T follicular helper cell (primary cell): ENCODE measurements at regions not wholly inside any gene's neighbourhood (a gene's known extent, or its start where the extent isn't known, plus 50 kb on each side); places are given as distances from the start of the nearest gene placed in this dataset.

Source experiments
- DNase-seq: peaks from one replicate; pipeline ENCODE4 v3.0.0-alpha.2; 2020; ENCODE audit warnings: low read depth

DNA sequence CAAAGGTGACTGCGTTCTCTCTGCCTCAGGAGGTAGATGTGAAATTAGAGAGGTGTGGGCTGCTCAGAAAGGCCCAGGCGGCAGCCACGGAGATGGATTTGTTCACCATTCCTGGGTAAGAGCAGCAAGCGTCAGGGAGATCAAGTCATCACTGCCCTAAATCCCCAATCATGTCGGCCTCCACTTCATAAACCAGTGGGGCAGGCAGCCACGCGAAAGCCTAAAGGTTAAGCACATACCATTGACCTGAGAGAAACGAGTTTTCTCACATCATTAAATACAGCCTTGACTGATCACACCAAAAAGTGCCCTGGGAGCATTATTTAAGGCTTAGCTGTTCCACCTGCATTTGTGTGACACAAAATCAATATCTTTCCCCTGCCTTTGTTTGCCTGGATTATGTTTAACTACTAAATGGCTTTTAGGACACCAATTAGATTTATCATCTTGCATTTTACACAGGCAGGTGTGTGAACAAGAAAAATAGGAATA is 50.7 kb upstream of the FOXB1 start:
- DNase-seq, result no peak

DNA sequence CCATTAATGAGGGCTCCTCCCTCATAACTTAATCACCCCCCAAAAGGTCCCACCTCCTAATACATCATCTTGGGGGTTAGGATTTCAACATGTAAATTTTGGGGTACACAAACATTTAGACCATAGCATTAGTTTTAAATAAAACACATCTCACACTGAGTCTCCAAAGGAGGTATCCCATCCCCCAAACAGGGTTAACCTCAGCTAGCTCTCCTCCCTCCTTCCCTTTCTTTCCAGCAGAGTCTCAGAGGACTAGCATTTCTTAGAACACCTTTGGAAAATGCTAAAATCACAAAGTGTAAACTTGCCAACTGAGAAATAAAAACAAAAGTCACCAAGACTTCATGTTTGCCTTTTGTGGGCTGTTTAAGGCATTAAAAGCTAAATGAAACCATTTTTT is 51.2 kb upstream of the FOXB1 start:
- no peak for DNase-seq

DNA sequence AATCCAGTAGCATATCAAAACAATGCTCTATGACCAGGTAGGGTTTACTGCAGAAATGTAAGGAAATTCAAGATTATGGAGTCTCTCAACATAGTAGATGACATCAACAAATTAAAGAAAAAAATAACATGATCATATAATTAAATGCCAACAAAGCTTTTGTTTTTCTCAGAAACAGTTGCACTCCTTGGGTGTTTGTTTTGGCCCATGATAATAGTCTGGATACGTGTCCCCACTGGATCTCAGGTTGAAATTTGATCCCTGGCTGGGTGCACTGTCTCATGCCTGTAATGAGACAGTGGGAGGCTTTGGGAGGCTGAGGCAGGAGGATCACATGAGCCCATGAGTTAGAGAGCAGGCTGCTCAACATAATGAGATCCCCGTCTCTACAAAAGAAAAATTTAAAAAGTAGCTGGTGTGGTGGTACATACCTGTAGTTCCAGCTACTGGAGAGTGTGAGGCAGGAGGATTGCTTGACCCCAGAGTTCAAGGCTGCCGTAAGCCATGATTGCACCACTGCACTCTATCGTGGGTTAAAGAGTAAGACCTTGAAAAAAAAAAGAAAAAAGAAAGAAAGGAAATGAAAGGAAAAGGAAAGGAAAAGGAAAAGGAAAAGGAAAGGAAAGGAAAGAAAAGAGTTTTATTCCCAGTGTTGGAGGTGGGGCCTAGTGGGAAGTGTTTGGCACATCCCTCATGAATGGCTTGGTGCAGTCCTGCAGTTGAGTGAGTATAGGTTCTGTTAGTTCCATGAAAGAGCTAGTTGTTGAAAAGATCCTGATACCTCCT is 53.3 kb upstream of the FOXB1 start:
- DNase-seq, result no peak

DNA sequence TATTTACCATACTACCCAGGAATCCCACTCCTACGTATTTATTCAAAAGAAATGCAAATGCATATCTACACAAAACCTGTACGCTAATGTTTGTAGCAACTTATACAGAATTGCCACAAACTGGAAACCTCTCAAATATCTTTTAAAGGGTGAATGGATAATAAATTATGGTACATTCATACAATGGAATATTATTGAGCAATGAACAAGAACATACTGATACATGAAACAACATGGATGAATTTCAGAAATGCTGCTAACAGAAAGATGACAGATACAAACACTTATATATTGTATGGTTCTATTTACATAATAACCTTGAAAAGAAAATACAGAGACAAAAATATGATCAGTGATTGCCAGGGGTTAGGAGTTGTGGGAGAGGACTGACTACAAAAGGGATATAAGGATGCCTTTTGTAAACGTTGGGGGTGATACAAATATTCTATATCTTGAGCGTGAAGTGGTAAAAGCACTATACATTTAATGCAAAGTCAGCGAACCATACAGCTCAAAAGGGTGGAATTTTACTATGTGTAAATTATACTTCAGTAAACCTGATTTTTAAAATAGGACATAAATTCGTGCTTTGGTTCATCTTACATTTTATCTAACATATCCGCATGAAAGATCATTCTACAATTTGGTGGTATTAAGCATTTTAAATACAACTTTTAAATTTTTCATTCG is 55.0 kb upstream of the FOXB1 start:
- DNase-seq, result no peak

DNA sequence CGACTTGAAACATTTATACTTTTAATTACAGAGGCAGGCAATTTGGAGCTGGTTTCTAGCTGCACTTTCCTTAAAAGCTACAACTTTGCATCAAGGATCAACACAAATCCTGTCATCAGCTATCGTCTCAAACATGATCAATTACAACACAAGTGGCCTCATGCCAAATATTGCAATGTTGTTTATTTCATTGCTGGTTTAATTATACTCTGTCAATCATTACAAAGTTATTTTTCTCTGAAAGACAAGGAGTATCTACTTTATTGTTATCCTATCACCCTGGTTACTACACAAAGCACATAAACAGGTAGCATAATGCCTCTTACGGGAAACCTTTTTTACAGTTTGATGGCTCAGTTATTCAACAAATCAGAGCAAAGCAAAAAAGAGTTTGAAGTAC is 58.0 kb upstream of the FOXB1 start:
- DNase-seq, result no peak

DNA sequence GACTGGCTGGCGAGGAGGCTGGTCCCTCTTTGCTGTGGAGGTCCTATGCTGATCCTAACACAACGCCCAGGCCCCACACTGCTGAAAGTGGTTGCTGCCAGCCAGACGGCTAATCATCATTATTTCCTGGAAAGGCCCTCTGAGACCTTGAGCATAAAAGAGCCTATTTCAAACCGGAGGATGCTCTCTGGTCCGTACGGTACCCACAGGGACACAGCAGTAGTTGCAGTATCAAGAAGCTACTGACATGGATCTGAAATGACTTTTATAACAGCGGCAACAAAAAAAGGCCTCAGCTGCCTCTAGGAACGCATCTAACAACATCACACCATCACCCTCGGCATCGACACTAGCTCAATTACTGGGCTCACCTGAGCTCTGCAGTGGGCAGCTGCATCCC is 59.1 kb upstream of the FOXB1 start:
- no peak for DNase-seq

DNA sequence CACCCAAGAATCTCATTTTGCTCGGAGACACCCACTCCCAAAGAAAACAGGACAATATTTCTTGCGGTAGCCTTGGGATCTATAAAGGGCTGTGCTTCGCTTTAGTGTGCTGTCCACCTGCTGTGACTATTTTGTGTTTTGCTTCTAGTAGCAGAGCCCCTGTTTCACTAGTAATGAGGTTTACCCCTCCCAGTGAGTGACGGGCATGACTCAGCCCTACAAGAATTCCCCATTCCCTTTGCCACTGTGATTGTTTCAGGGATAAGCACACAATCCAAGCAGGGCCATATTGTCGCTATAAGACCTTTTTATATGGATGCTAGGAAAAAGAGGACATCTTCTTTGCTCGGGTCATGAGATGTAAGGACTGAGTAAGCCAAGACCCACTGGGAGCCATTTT is 62.5 kb upstream of the FOXB1 start:
- no peak for DNase-seq

DNA sequence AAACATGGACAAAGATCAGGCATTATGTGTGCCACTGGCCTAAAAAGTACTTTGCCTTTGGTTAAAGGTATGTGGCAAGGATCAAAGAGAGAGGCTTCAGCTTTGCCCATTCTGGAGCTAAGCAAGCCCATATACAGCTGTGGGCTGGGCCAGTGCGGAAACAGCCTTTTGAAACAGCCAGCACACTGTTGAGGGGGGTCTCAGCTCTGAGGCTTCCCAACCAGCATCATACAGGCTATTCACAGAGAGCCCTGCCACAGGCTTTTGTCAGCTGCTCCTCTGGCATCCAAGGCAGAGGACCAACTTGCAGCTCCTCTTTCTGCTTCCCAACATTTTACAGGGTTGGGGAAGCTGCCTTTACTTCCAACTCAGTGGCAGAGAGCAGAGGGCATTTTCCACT is 63.2 kb upstream of the FOXB1 start:
- DNase-seq, result no peak

DNA sequence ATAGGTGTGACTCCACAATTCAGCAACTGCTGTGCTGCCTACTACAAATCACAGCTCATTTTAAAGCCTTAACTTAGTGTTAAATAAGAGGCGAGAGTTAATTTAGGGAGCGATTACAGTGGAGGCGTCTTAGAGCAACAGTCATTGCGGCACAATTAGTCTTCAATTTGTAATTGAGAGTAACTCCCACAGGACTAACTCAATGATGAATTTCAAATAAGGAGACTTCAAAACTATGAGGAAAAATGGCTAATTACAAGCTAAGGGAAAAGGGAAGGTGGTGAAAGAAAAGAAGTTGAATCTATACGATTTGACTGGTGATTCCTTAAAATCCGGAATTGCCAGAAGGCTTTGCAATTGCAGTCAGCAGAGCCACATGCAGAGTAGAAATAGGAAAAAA is 63.7 kb upstream of the FOXB1 start:
- no peak for DNase-seq

DNA sequence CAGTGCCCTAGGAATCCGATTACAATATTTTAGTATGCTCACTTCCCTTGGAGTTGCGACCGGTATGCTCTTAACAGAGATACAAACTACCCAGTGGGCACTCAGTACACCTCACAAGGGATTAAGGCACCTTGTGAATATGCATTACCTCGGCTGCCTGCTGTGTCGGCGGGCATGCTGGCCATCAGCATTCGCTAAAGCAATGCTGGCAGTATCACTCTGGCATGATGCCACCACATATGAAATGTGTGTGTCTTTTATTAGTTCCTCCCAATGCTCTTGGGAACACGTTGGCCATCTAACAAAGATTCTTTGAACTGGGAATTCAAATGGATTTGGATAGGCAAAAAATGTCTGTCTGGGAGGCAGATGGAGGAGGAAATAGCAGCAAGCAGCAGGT is 67.4 kb upstream of the FOXB1 start:
- DNase-seq, result no peak

DNA sequence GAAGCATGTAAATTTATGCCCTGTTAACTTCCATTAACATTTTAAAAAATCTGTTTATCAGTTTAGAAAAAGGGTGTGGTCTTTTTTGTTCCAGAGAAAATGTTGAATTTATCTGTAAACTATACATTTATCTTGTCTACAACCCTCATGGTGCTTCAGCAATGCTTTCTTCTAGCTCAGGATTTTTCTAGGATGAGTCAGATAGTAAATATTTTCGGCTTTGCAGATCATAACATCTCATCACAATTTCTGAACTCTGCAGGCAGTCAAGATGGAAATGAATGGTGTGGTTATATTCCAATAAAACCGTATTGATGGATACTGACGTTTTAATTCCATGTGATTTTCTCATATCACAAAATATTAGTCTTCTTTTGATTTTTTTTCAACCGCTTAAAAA is 70.5 kb upstream of the FOXB1 start:
- DNase-seq, result no peak

DNA sequence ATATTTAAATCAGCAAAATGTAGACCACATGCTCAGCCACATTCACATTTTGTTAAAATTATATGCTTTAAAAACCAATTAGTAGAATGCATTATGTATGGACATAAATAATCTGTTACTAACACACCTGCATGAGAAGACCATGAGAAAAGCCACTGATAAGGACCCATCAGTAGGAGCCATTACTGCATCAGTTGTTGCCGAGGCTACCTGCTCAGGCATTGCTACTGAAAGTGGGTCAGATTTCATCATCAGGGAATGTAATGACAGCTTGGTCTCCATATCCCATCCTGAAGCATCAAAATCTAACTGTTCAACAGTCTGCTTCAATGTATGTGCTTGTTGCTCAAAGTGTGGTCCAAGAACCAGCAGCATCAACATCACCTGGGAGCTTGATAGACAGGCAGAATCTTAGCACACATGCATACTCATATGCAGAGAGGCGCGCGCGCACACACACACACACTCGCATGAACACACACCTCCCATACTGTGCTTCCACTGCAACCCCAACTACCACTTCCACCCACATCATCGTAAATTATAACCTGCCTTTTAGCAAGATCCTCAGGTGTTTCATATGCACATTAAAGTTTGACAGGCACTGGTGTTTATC is 72.4 kb upstream of the FOXB1 start:
- DNase-seq, result no peak

DNA sequence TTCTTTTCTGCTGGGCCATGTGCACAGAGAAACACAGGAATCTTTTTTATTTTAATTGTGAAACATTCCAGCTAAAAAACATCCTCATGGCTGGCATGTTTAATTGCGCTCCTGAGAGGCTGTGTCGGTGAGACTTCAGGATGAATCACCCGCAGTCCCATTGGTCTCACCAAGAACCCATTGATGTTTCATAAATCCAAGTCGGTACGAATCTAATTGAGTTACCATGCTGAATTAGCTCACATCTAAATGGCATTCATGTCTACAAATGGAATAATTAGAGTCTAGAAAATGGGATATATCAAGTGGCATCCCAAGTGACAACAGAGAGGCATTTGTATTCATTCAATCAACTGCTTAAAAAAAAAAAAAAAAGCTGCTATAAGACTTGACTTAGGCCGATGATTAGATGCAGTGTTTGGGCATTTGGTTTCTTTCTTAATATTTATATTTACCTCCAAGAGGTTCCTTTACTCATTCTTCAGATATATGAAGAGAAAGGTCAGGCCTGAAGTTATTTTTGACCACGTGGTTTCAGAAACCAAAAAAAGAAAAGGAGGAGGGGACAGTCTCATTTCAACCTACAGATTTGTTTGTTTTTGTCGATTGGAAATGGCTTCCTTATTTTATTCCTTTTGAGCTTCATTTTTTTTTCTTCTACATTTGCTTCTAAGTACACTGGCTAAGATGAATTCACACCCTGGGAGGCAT is 79.1 kb upstream of the FOXB1 start:
- DNase-seq, result no peak

DNA sequence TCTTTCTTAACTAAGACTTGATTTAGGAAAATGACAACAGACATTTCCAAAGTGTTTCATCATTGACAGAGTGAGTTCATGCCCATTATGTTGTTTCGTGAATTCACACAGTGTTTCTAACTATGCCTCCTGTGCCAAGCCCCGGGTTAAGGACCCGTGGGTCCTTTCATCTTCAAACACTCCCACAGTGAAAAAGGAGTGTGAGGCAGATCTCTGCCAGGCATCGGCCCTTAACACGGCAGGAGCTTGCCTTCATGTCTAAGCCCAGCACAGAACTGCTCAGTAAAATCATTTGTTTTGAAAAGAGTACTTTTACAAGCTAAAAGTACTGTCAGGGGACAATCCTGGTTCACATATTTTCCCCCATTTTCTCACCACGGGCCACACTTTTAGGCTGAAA is 80.0 kb upstream of the FOXB1 start:
- DNase-seq, result no peak

DNA sequence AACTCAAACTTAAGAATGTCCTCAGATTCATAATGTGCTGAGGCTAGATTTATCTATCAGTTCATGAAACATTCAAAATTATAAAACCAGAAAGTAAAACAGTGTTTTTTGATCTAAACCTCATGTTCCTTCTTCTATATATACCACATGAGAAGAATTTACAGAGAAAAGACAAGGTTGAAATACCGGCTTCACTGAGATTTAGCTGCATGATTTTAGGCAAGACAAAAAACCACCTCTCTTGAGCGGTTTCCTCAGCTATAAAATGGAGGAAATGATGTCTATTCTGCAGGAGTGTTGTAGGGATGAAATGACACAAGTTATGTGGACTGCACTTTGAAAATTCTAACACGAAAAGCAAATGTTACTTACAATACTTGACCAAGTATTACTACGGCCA is 80.6 kb upstream of the FOXB1 start:
- DNase-seq, result no peak

DNA sequence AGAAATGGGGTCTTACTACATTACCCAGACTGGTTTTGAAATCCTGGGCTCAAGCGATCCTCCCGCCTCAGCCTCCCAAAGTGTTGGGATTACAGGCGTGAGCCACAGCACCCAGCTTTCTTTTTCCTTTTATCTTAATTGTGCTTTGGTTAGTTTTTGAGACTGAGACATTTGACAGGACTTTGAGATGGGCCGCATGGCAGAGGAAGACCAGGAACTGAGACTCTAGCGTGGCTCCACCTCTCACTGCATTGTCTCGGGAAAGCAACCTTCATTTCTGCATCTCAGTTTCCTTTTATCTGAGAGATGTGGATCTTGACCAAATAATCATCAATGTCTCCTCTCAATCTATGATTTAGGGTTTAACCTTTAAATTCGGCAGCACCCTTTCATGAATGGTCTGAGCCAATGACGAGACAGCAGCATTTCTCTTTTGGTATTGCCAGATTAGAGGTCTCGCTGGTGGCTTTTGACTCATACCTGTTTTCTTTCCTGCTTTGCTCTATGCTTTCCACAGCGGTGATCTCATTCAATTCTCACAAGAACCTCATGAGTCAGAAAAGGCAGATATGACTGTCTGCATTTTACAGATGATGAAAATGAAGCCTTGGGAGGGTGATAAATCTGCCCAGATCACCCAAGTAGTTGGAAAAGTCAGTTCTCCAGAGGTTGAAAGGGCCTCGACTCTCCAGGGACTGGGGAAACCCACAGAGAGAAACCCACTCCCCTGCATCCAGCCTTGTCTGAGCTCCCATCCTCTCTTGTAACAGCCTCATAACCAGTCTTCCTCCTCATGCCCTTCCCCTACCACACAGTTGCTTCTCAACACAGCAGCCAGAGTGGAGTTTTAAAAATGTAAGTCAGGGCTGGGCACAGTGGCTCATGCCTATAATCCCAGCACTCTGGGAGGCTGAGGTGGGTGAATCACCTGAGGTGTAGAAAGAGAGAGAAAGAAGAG is 84.8 kb upstream of the FOXB1 start:
- no peak for DNase-seq

DNA sequence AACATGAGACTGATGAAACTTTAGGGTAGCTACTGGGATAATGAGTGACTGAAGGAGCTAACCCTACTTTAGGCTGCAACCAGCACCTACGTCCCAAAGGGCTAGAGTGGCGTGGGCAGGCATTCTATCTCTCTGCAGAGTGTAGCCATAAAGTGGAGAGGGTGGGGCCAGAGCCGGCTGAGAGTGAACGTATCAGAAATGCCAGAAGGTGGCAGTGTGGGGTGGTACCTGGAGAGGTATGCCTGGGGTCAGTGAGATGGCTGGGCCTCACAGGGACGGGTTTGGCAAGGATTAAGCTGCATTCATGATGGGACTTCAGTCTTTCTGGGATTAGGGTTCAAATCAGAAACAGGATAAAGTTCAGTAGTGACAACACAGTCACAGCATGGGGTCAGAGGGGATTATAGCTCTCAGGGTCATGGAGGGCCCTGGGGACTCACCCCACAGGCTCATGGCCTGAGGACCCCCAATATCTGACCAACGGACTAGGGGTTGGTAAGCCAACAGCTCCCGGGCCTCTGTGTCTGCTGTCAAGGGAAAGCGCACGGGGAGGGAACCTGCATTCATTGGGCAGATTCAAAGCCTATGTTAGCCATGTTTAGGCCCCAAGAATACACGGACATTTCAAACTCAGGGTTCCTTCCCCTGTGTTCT is 86.5 kb upstream of the FOXB1 start:
- peak; percentile 37 for DNase-seq

DNA sequence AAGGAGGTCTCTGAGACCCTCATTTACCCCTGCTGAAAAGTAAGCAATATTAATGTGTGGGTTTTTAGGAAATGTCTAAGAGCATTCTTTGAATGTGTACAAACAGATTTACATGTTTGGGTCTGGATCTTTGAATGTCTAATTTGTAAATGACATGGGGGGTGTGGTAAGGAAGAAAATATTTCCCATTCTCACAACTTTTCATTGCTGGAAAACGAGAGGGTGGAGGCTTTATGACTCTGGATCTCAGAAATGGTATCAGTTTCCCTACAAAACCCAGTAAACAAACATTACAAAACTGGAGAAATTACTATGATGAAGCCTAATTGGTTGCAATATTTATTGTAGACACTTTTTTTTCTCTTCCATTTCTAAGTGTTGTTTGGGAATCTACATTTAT is 98.1 kb upstream of the FOXB1 start:
- DNase-seq, result no peak

DNA sequence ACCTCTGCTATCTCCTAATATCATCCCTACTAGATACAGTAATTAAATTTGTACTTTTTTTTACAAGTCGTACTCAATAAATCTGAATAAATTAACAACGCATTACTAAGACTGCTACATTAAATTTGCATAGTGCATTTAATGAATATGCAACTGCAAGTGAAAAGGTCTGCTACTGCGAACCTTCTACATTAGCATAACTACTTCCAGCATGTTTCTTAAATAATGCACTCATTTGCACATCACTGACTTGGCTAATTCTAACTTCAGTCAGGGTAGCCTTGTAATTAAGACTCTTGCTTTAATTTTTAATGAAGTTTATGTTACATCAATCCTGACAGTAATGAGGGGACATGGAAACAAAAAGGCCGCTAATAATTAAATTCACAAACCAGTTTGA is 98.9 kb upstream of the FOXB1 start:
- DNase-seq, result no peak

DNA sequence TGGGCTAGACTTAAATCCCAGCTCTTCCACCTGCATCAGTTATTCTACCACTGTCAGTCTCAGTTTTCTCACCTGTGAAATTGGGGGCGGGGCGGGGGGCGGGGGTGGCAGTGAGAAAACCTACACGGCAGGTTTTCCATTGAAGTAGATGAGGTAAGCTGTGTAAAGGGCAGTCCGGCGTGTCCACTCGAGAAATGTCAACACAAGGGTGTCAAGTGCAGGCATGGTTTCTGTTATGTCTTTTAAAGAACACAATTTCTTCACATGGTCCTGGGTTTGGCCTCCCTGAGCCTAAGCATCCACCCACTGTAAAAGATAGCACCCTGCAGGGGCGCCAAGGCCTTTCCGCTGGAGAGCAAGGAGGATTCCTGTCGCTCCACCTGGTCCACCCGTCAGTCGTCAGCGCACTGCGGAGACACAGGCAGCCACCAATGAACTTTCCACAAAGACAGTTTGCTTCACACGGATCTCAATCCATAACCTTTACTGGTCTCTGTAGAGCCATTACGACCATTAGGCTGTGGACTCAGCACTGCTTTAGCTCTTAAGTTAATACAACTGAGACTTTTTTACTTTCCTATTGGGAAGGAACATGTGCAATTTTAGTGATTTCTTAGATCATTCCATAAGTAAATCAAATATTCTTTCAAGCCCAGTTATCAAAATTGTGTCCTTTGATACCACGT is 99.5 kb upstream of the FOXB1 start:
- no peak for DNase-seq
